Nephron (organoid): ENCODE measurements at regions not wholly inside any gene's neighbourhood (a gene's known extent, or its start where the extent isn't known, plus 50 kb on each side); places are given as distances from the start of the nearest gene placed in this dataset.

ENCODE experiments used
- H3K27ac Mint-ChIP-seq, 3 experiments: 2 replicates each; pipeline ENCODE4 v1.8.0; 2020; ENCODE audit warnings: mixed read lengths in 3 of 3, mild to moderate bottlenecking in 2 of 3, moderate library complexity in 1 of 3
- H3K27me3 Mint-ChIP-seq: 2 replicates; pipeline ENCODE4 v1.8.0; 2021; ENCODE audit warnings: low read depth, mild to moderate bottlenecking, moderate library complexity, mixed read lengths
- H3K36me3 Mint-ChIP-seq: 2 replicates; pipeline ENCODE4 v1.8.0; 2020; ENCODE audit warnings: low read depth, mixed read lengths
- H3K4me1 Mint-ChIP-seq: 2 replicates; pipeline ENCODE4 v1.8.0; 2020; ENCODE audit warnings: mixed read lengths
- H3K4me3 Mint-ChIP-seq, 3 experiments: 2 replicates each; pipeline ENCODE4 v1.8.0; 2020; ENCODE audit warnings: mild to moderate bottlenecking in 3 of 3, mixed read lengths in 3 of 3, moderate library complexity in 2 of 3
- H3K9me3 Mint-ChIP-seq: 2 replicates; pipeline ENCODE4 v1.8.0; 2020; ENCODE audit warnings: mixed read lengths
- CTCF ChIP-seq, 3 experiments: fragments of 200-600 bp; sonication (generic); IDR thresholded peaks; one replicate each; pipeline ENCODE4 v1.5.0; 2021; ENCODE audit warnings: antibody characterized with exemption in 3 of 3; ENCODE audit not compliant: unreplicated experiment in 3 of 3

- Mint-ChIP-seq H3K27ac (no peak overlapping the region), H3K4me1 (peaks cover 8% of the 10 kb centered on the region), H3K9me3 (peaks cover 4% of the 10 kb centered on the region), H3K27me3 (peaks cover 40% of the 10 kb centered on the region), H3K36me3 (no peaks in the 10 kb centered on the region), H3K4me3 (peak overlapping the region in 1 of 3 experiments; percentile 63)
- TF ChIP-seq CTCF (IDR thresholded peaks at IDR 0.05; ENCODE audit: unreplicated experiment in 3 of 3), result no peak
Measured at GRCh38 chr10:43026039-43026973, 50.6 kb upstream of the RET start.
